ENCODE measurements at regions not wholly inside any gene's neighbourhood (a gene's known extent, or its start where the extent isn't known, plus 50 kb on each side); places are given as distances from the start of the nearest gene placed in this dataset.
A peak's percentile ranks its signal among the peaks of the same experiment; 100 is the strongest.

DNA sequence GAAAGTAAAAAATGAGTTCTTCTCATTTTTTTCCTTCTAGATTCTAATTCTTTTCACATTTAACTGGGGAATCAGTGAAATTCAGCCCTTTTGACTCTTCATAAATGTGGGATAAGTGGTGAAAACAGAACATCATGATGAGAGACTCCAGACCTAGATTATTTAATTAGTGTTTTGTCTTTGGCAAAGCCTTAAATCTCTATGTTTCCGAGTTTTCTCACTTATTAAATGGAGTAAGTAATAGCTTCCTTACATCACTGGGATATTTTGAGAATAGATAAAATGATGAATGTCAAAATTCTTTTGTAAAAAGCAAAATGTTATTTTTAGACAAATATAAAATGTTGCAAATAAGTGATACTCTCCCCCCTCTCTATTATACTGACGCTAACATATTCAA, 468.6 kb upstream of the ARRDC3 start:
- no peak for DNase-seq (ENCODE audit: low read depth)
- Histone ChIP-seq H3K4me3 (ENCODE audit: low read depth, low read length) (no peak overlapping the region), H3K36me3 (ENCODE audit: control insufficient read depth, insufficient read depth, low read length) (no peaks in the 10 kb centered on the region), H3K27me3 (ENCODE audit: control insufficient read depth, insufficient read depth, low read length) (no peaks in the 10 kb centered on the region)
- TF ChIP-seq CTCF (IDR thresholded peaks at IDR 0.05; ENCODE audit: insufficient read depth, low read depth, low read length): no peak
- ChIA-PET CTCF (no interaction called here), POLR2A (no interaction called here)

- Histone ChIP-seq H3K27me3 (ENCODE audit: control insufficient read depth, insufficient read depth, low read length) (no peaks in the 10 kb centered on the region), H3K4me3 (ENCODE audit: low read depth, low read length) (no peak overlapping the region), H3K36me3 (ENCODE audit: control insufficient read depth, insufficient read depth, low read length) (no peaks in the 10 kb centered on the region)
- ChIA-PET POLR2A (interaction anchor here (0.6 kb wide), 1 partner anchor 312 kb away, joined by 3 read pairs; no protein-coding TSS in a partner anchor), CTCF (no interaction called here)
- no peak for DNase-seq (ENCODE audit: low read depth)
- TF ChIP-seq CTCF (IDR thresholded peaks at IDR 0.05; ENCODE audit: insufficient read depth, low read depth, low read length): no peak
These were observed 466.9 kb upstream of the ARRDC3 start for GRCh38 chr5:91850031-91850430.

GRCh38 chr5:91849069-91849468, 466.0 kb upstream of the ARRDC3 start:
- no peak for TF ChIP-seq CTCF (IDR thresholded peaks at IDR 0.05; ENCODE audit: insufficient read depth, low read depth, low read length)
- Histone ChIP-seq H3K27me3 (ENCODE audit: control insufficient read depth, insufficient read depth, low read length) (no peaks in the 10 kb centered on the region), H3K4me3 (ENCODE audit: low read depth, low read length) (no peak overlapping the region), H3K36me3 (ENCODE audit: control insufficient read depth, insufficient read depth, low read length) (no peaks in the 10 kb centered on the region)
- CTCF ChIA-PET: no interaction called here
- DNase-seq (ENCODE audit: low read depth): no peak
- POLR2A ChIA-PET: no interaction called here

DNA sequence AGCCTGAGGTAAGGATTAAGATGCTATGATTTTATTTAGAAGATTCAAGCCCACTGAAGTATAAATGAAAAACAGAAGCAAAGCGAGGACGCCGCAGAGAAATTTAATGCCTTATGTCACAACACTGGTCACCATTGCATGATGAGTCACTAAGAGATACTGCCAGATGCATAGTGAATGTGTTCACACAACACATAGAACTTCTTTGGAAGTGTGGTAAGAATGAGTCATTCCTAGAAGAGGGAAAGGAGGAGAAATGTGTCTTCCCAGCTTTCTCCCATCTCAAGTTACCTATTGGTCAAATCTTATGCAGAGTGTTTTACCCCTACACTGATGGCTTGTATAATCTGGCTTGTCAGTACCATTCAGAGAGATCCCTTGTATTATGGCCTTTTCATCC, 465.3 kb upstream of the ARRDC3 start:
- DNase-seq (ENCODE audit: low read depth): peak; percentile 50
- Histone ChIP-seq H3K27me3 (ENCODE audit: control insufficient read depth, insufficient read depth, low read length) (no peaks in the 10 kb centered on the region), H3K36me3 (ENCODE audit: control insufficient read depth, insufficient read depth, low read length) (no peaks in the 10 kb centered on the region), H3K4me3 (ENCODE audit: low read depth, low read length) (no peak overlapping the region)
- POLR2A ChIA-PET: no interaction called here
- CTCF ChIA-PET: no interaction called here
- TF ChIP-seq CTCF (IDR thresholded peaks at IDR 0.05; ENCODE audit: insufficient read depth, low read depth, low read length): no peak

DNA sequence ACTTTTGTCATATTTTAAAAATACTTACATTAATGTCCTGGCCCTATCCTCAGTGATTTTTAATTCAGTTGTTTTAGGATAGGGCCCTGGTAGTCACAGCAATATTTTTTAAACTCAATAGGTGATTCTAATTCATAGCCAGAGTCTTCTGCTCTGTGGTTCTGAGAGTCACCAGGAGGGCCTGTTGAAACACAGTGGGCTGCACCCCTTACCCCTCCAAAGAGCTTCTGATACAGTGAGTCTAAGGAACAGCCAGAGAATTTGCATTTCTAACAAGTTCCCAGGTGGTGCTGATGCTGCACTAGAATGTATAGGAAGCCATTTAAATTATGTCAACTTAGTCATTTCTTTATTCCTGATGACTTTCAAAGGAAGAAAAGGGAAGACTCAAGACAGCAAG, 458.3 kb upstream of the ARRDC3 start:
- ChIA-PET POLR2A (no interaction called here), CTCF (no interaction called here)
- H3K4me3 ChIP-seq (ENCODE audit: low read depth, low read length): no peak overlapping the region

More for the DNA sequence above, 458.3 kb upstream of the ARRDC3 start:
- DNase-seq (ENCODE audit: low read depth): no peak
- H3K27me3 ChIP-seq (ENCODE audit: control insufficient read depth, insufficient read depth, low read length): no peaks in the 10 kb centered on the region
- TF ChIP-seq CTCF (IDR thresholded peaks at IDR 0.05; ENCODE audit: insufficient read depth, low read depth, low read length): no peak
- no peaks in the 10 kb centered on the region for H3K36me3 ChIP-seq (ENCODE audit: control insufficient read depth, insufficient read depth, low read length)
